ENCODE measurements at regions not wholly inside any gene's neighbourhood (a gene's known extent, or its start where the extent isn't known, plus 50 kb on each side); places are given as distances from the start of the nearest gene placed in this dataset.

DNA sequence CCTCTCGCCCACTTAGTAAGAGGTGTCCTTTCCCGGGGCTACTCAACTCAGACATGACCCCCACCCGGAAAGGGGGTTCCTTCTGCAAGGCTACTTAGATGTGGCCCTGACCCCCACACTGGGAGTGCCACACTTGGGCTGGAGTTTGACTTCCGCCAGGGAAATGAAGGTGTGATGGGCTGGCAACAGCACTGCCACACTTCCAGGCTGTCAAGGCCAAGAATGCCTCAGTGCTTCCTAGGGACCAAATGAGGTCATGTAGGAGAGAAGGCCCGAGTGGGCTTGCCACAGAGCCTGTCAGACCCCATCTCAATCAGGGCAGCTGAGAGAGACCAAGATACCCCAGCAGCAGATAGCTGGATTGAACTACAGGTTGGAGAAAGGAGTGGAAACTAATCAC, 55.5 kb downstream of the DRD1 start:
- no peak for DNase-seq (ENCODE audit: low read depth in 2 of 2)

DNA sequence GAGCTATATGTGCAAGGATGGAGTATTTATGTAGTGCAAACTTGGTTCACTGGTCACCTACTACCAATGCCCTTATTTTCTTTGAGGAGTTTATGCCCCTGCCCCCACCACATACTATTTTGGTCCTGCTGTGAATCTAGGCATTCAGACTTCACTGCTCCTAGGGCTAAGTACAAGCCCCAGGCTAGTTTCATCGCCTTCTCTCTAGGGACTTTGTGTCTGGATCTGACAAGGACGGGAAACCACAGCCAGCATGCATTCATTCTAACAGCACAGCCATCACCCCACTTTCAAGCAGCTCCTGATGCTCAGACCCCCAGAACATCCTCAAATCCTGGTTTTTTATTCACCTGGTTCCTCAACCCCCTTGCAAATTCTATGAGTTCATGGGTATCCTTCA, 56.8 kb downstream of the DRD1 start:
- no peak for DNase-seq (ENCODE audit: low read depth in 2 of 2)

DNA sequence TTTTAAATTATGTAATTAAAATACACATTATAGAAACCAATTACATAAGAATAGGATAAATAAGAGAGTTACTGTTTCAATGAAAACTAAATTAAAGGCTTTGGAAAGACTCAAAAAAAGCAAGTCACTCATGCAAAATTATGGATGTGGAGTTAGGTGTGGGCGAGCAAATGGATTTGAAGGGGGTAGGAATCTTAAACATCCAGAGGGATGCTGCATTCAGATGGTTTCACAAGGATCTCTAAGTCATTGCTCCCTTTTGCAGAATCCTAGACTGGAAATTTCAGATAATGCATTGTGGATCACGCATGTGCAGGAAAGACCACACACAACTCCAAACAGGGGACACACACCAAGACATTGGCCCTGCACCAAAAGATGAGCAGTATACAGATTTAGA, 57.5 kb downstream of the DRD1 start:
- DNase-seq (ENCODE audit: low read depth in 2 of 2) = no peak

DNA sequence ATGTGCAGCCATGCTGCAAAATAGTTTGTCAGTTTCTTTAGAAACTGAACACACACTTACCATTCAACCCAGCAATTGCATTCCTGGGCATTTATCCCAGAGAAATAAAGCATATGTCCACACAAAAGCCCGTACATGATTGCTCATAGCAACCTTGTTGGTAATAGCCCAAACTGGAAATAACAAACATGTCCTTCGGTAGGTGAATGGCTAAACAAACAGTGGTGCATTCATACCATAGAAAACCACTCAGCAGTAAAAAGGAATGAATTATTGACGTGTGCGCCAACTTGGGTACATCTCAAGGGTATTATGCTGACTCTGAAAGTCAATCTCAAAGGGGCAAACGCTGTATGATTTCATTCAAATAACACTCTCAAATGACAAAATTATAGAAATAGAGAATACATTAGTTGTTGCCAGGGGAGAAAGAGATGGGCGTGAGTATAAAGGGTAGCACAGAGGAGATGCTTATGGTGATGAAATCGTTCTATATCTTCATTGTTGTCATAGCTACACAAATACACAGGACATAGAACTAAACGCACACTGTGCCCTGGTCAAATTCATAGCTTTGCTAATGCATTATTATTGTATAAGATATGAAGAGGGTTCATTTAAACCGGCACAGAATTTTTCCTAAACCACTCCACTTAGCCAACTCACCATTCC, 58.2 kb downstream of the DRD1 start:
- DNase-seq (ENCODE audit: low read depth in 2 of 2) = no peak

DNA sequence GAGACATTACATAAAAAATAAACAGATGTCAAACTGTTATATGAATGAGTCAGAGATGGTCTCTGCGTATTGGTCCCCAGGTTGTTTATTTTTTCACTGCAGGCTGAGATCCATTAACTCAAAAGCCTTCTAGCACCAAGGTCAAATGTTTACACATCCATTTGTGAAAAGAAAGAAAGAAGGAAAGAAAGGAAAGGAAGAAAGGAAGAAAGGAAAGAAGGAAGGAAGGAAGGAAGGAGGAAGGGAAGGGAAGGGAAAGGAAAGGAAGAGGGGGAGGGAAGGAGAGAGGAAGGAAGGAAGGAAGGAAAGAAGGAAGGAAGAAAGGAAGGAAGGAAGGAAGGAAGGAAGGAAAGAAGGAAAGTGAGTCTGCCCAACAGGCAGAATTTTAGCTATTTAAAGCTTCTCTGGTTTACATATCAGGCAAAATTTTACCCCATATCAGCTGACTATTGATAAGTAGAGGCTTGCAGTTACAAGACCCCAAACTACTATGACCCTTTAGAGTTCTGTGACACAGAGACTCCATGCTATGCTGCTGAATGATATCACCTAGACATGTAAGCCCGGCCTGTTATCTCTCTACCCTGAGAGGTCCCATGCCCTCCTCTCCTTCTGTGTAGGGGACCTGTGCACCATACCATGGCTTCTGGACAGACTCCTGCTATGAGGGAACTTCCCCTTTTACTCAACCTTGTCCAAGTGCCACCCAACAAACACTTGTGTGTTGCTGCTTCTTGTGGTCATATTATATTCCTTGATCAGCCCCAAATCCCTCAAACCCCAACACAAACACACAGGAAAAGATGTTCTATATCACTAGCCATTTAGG, 59.0 kb downstream of the DRD1 start:
- no peak for DNase-seq (ENCODE audit: low read depth in 2 of 2)

DNA sequence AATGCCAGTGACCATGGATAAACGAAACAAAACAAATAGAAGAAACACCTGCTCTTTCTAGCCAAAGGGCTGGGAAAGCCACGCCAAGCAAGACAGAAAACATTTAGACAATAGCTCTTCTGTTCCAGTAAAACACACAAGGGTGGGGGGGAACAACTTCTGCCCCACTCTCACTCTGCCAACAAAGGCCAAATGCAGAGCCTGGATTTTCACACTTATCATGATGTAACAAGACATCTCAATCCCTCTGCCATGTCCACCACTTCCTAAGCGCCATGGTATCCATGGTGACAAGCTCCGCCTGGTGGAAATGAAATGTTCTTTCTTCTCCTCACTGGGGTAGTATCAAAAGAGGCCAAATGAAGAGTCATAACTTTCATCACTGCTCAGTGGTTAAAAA, 60.6 kb downstream of the DRD1 start:
- DNase-seq (ENCODE audit: low read depth in 2 of 2) = no peak

DNA sequence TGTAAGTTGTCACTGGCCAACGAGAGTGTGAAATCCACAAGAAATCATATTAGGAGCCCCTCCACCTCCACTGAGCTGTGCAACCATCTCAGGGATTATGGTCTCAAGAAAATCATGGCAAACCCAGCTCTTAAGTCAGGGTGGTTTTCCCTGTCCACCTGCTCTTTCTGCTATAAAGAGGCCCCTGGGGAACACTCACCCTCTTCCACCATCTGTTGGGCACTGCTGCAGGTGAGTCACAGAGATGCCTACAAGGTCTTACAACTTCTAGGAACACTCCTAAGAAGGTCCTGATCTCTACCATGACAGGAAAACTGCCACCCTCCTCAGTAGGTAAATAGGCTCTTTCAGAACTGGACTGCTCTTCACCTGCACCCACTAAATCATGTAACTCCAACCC, 61.8 kb downstream of the DRD1 start:
- no peak for DNase-seq (ENCODE audit: low read depth in 2 of 2)

DNA sequence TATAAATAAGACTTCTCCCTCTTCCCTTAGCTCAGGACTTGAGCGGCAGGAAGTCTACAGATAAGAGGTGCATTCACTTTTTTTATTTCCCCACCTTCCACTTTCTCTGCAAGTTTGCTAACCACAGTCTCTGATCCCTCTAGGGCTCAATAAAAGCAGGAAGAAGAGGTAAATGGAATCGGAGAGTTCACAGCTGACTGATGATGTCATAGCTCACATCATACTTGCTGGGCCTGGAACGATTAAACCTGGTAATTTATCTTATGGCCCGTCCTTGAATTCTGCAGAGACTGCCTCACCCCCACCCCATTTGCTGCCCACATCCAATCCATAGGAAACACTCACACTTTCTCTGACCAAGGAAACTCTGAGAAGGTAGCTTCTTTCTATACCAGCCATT, 62.9 kb downstream of the DRD1 start:
- no peak for DNase-seq (ENCODE audit: low read depth in 2 of 2)

DNA sequence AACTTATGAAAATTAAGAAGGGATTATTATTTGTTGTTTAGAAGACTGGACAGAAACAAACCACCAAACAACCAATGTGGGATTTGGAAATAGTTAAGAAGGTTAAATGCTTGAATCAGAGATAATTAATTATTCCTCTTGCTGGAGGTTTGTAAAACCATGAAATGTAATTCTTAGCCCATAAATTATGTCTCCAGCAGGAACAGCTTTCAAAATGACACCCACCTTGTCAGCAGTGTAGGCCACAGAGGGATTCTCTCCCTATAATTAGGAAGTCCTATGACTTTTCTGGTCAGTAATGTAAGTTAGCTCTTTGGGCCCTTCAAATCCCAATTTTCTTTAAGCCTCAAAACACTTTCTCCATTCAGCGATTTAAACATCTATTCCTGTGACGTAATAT, 63.3 kb downstream of the DRD1 start:
- no peak for DNase-seq (ENCODE audit: low read depth in 2 of 2)

DNA sequence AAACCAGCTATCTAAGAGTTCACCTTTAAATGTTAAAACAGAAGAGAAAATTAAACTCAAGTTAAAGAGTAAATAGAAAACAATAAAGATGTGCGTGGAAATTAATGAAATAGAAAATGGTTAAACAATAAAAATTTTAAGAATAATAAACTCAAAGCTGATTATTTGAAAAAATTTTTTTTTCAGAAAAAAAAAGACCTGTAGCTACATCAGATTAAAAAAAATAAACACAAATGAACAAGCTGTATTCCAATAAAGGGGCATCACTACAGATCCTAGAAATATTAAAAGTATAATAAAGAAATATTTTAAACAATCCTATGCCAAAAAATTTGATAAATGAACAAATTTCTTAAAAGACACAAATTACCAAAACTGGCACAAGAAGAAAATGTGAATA, 64.1 kb downstream of the DRD1 start:
- no peak for DNase-seq (ENCODE audit: low read depth in 2 of 2)

DNA sequence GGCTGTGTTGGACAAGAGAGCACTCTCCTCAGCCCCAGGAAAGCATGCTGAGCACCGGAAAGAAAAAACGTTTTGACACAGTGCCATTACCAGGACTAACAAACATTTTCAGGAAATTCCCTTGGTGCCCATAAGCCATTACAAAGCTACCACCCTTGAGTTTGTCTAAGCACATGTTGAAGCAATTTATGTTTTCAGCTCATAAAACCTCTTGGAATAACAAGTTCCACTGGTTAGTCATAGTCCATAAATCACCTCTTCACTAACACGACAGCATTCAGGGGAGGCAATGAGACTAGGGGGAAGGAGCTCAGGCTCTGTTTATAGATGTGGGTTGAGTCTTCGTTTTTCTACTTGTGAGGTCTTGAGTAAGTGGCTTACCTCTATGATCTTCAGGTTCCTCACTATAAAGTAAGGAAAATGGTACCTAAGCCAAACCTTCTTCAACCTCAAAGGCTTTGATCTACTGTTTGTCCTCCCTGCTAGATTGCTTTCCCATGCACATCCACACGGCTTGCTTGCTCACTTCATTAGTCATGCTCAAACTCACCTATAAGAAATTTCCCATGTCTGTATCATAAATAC, 65.4 kb downstream of the DRD1 start:
- no peak for DNase-seq (ENCODE audit: low read depth in 2 of 2)

DNA sequence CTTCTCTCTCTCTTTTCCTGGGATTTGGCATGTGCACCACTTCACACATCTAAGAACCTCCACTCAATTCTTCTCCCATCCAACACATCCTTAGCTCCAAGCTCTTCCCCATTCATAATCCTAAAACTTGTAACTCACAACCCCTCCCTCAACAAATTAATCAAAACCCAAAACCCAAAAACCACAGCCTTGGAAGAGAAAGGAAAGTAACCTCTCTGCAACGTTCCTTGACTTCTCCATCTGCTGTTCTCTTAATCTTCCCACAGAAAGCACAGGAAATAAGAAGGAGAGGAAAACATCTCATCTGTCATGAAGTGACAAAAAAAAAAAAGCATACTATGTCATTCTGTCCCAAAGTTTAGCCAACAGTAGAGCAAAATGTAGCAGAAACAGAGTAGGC, 66.2 kb downstream of the DRD1 start:
- no peak for DNase-seq (ENCODE audit: low read depth in 2 of 2)

DNA sequence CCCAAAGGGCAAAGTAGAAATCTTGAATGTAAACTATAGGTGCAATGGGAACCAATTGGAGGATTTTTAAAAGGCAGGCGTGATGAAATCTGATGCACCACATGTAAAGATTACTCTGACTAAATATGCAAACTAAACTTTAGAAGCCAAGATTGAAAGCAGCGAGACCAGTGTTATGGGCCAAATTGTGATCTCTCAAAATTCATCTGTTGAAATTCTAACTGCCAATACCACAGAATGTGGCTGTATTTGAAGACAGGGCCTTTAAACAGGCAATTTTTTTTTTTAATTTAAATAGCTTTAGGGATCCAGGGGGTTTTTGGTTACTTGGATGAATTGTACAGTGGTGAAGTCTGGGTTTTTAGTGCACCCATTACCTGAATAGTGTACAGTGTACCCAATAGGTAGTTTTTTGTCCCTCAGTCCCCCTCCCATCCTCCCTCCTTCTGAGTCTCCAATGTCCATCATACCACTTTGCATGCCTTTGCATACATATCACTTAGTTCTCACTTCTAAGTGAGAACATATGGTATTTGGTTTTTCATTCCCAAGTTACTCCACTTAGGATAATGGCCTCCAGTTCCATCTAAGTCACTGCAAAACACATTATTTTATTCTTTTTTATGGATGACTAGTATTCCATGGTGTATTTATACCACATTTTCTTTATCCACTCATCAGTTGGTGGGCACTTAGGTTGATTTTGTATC, 69.7 kb downstream of the DRD1 start:
- DNase-seq (ENCODE audit: low read depth in 2 of 2) = no peak

DNA sequence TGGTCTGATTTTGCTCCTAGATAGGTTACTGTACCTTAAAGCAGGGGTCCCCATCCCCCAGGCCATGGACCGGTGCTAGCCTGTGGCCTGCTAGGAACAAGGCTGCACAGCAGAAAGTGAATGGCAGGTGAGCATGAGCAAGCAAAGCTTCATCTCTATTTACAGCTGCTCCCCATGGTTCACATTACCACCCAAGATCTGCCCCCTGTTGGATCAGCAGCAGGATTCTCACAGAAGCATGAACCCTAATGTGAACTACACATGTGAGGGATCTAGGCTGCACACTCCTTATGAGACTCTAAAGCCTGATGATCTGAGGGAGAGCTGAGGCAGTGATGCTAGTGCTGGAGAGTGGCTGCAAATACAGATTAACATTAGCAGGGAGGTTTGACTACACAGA, 78.1 kb downstream of the DRD1 start:
- no peak for DNase-seq (ENCODE audit: low read depth in 2 of 2)

DNA sequence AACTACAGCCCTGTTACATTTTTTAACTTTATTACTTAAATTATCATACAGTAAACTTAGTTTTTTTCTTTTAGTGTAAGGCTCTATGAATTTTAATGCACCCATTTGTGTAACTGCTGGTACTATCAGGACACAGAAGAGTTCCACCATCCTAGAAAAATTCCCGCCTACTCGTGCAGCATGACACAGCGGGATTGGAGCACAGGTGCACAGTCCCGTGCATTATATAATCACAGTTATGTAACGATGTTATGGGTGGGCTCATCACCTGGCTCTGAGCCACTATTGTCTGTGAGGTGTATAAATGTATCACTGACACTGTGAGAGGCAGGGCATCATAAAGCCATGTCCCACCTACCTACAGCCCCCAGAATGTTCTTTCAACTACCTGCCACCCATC, 80.7 kb downstream of the DRD1 start:
- DNase-seq (ENCODE audit: low read depth in 2 of 2) = no peak

DNA sequence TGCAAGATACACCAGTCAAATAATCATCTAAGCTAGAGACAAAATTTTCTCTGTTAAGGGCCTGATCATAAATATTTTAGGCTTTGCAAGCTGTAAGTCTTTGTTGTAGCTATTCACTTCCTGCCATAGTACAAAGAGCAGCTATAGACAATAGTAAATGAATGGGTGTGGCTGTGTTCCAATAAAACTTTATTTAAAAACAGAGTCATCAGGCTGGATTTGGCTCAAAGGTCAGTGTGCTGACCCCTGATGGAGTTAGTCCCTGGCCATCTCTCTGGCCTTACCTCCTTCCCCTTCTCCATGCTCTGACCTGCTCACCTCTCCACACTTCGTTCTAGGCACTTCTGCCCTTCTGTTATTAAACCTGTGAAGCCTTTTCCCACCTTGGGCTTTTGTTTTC, 86.0 kb downstream of the DRD1 start:
- no peak for DNase-seq (ENCODE audit: low read depth in 2 of 2)

DNA sequence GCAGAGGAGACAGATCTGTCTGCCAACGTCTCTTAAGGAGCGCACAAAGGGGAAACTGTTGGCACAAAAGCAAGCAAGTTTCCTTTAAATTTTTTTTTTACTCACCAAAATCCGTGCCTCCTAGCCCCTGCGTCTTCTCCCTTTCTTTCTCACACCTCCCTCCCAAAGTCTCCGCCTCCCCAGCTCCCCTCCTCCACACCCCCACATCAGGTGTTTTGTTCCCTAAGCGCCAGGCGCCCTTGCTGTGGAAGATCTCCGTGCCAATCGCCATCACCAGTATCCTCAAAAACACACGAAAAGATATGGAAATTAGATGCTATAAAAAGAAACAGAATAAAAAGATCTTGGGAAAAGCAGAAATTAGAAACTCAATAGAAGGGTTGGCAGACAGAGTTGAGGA, 87.6 kb downstream of the DRD1 start:
- DNase-seq (ENCODE audit: low read depth in 2 of 2) = no peak

DNA sequence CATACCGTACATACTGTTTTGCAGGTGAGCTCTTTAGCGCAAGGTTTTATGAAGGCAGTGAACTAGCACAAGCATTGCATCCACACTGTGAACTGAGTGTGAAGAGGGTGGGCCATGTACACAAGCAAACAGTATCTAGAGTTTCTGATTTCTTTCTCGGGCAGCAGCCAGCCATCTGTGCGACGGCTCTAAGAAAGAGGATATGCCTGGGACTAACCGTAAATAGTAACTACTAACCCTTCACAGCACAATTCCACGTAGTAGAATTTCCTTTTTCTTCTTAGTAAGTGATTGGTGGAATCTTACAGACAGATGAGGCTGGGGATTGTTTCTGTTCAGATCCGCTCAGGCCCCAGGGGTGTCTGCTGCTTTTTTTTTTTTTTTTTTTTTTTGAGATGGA, 89.0 kb downstream of the DRD1 start:
- DNase-seq (ENCODE audit: low read depth in 2 of 2) = no peak

DNA sequence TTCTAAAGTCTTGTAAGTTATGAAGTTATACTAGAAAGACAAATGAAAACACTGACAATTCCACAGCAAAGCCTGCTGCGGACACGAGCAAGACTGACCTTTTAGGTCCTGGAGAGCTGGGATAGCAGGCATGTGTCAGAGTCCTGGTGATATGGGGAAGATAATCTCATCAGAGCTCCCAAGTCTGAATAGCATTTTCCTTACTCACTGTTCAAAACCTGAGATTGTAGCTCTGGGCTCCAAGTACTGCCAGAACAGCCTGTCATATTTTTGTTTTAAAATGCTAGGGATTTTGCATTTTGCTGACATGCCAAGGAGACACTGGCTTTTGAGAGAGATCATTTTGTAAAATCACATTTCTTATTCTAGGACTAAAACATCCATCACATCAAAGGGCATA, 90.1 kb downstream of the DRD1 start:
- no peak for DNase-seq (ENCODE audit: low read depth in 2 of 2)

DNA sequence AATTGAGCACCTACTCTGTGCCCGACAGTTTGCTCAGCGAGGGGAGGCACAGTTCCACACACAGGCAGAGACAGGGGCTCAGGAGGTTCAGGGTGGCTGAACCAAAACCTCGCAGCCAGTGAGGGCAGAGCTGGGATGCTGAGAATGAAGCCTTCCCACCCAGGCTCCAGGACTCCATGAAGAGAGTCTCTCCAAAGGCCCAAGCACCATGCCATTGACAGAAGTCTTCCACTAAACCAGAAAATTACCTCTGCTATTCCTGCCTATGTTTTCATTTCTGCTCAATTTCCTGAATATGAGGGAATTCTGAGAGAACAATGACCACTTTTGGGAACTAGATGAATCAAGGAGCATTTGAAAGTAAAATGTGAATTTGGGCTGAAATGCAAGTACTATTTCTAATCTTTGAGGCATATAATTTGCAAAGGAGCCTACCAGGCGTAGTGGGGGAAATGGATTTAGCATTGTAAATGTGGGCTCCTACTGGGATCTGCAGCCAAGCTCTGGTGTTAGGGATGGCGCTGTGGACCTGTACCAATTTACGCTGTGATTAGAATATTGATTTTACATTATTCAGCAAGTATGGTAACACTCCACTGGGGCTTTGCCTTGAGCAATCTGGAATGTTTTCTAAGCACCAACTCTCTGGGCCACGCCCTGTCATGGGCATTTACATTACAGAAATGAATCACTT, 91.9 kb downstream of the DRD1 start:
- DNase-seq (ENCODE audit: low read depth in 2 of 2) = no peak

DNA sequence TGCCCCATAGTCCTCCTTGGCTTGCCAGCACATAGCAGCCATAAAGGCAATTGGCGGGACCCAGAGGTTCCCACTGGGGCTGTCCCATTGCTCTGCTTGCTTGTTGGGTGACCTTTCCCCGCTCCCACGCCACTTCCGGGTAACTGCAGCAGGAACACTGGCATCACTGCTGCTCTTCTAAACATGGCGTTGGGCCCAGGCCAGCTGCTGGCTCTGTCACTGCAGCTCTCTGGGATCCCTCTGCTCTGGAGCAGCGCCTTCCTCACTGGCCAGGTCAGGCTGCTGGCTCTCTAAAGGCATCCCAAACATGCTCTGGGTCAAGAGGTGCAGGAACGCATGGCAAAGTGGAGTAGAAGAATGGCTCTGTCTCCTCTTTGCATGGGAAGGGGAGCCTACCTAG, 92.9 kb downstream of the DRD1 start:
- no peak for DNase-seq (ENCODE audit: low read depth in 2 of 2)

DNA sequence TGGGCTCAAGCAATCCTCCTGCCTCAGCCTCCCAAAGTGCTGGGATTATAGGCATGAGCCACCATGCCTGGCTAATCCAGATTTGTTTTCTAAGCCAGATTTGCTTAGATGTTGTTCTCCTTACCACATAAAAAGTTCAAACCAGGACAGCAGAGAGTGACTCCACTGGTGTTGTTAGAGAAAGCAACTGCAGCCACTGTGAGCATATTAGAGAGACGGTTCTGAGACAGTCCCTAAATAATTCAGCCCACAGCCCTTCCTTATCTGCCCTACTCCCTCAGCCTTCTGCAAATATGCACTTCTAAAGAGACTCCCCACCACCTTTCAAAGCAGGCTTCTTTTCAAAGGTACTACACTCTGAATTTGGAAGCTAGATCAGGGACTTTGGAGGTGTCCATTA, 96.1 kb downstream of the DRD1 start:
- no peak for DNase-seq (ENCODE audit: low read depth in 2 of 2)
